ENCODE measurements at regions not wholly inside any gene's neighbourhood (a gene's known extent, or its start where the extent isn't known, plus 50 kb on each side); places are given as distances from the start of the nearest gene placed in this dataset.

- TF ChIP-seq TAF1 (IDR thresholded peaks at IDR 0.05; ENCODE audit: low read depth), result no peak
- TF ChIP-seq EGR1 (IDR thresholded peaks at IDR 0.05), result no peak
- TF ChIP-seq REST (IDR thresholded peaks at IDR 0.05; ENCODE audit: low read depth), result no peak
- TF ChIP-seq TCF12 (IDR thresholded peaks at IDR 0.05; ENCODE audit: low read depth), result no peak
Measured at GRCh38 chr11:92663539-92663938, 305.9 kb upstream of the MTNR1B start.

DNA sequence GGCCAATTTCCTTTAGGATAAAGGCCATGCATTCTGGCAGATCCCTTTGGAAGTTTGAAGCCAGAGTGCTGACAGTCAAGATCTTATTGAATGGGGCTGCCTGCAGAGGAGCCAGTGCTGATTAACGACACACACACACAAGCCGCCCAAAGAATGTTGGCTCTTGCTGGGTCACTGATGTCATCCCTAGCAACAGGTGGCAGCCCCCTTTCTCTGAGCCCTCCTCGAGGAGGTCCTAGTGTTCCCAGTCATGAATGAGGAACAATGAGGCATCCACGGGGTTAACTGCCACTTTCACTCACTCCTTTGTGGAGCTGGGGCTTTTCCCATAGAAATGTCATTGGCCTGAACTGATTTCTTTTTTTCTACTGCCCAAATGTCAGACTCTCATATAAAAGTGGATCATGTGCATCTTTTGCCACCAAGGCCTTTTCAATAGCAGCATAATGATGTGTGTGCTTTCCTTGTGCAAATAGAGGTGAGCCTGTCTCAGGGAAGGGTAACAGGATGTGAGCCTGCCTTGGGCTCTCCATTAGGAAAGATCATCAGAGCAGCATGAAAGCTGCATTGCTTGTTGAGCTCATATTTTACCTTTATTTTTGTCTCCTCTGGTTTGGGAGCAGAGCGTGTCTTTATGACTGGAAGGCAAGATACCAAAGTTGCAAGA is 301.8 kb upstream of the MTNR1B start:
- no peak for TF ChIP-seq CEBPB (IDR thresholded peaks at IDR 0.05)
- no peak for TF ChIP-seq YY1 (IDR thresholded peaks at IDR 0.05; ENCODE audit: low read depth)
- no peak for TF ChIP-seq CREB1 (IDR thresholded peaks at IDR 0.05; ENCODE audit: low read depth)
- TF ChIP-seq TEAD4 (IDR thresholded peaks at IDR 0.05), result no peak
- no peak for TF ChIP-seq NFIC (IDR thresholded peaks at IDR 0.05)
- no peak for TF ChIP-seq EP300 (IDR thresholded peaks at IDR 0.05; ENCODE audit: borderline replicate concordance)
- no peak for TF ChIP-seq FOXM1 (IDR thresholded peaks at IDR 0.05; ENCODE audit: borderline replicate concordance, low read depth)
- TF ChIP-seq EGR1 (IDR thresholded peaks at IDR 0.05), result no peak
- no peak for TF ChIP-seq RAD21 (IDR thresholded peaks at IDR 0.05; ENCODE audit: low read depth)

DNA sequence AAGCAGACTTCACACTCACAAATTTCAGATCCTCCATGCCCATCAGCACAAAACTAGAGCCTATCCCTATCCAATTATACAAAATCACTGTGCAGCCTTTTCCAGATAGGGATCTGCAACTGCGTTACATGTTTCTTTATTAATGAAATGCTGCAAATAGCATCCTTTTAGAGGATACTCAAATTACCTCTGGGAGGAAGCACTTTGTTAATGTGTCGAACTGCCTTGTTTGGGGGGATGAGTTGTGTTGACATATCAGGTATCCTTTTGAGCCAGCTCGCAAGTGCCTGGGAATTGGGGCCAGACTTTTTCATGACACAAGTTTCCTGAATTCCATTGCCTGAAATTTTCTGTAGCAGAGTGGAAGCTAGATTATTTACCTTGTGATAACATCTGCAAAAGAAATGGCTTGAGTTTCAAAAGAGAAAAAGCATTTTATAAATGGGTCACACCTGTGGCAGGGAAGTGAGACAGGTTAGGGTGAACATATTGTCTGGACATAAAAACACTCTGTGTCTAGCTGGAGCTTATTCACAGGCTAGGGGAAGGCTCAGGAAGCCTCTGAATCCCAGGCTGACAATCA is 299.1 kb upstream of the MTNR1B start:
- TF ChIP-seq CREB1 (IDR thresholded peaks at IDR 0.05; ENCODE audit: low read depth) (no peak), YY1 (IDR thresholded peaks at IDR 0.05; ENCODE audit: low read depth) (no peak), TEAD4 (IDR thresholded peaks at IDR 0.05) (no peak), TAF1 (IDR thresholded peaks at IDR 0.05; ENCODE audit: low read depth) (no peak)
- TF ChIP-seq, protein P1, sequence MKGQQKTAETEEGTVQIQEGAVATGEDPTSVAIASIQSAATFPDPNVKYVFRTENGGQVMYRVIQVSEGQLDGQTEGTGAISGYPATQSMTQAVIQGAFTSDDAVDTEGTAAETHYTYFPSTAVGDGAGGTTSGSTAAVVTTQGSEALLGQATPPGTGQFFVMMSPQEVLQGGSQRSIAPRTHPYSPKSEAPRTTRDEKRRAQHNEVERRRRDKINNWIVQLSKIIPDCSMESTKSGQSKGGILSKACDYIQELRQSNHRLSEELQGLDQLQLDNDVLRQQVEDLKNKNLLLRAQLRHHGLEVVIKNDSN (IDR thresholded peaks at IDR 0.05), result no peak

DNA sequence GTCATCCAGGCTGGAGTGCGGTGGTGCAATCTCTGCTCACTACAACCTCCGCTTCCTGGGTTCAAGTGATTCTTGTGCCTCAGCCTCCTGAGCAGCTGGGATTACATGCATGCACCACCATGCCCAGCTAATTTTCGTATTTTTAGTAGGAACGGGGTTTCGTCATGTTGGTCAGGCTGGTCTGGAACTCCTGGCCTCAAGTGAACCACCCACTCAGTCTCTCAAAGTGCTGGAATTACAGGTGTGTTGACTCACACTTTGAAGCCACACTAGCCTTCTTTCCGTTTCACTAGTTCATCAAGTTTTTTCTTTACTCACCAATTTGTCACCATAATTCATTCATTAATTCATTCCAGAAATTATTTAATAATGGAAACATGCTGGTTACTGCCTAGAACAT is 298.4 kb upstream of the MTNR1B start:
- TF ChIP-seq CREB1 (IDR thresholded peaks at IDR 0.05; ENCODE audit: low read depth) (no peak), YY1 (IDR thresholded peaks at IDR 0.05; ENCODE audit: low read depth) (no peak), NFIC (IDR thresholded peaks at IDR 0.05) (no peak), TEAD4 (IDR thresholded peaks at IDR 0.05) (no peak)

GRCh38 chr11:92675303-92675702 is 294.1 kb upstream of the MTNR1B start:
- TF ChIP-seq RAD21 (IDR thresholded peaks at IDR 0.05; ENCODE audit: low read depth) (no peak), REST (IDR thresholded peaks at IDR 0.05; ENCODE audit: low read depth) (no peak), NFIC (IDR thresholded peaks at IDR 0.05) (no peak), TAF1 (IDR thresholded peaks at IDR 0.05; ENCODE audit: low read depth) (no peak), EGR1 (IDR thresholded peaks at IDR 0.05) (no peak), CEBPB (IDR thresholded peaks at IDR 0.05) (no peak)

- TF ChIP-seq TAF1 (IDR thresholded peaks at IDR 0.05; ENCODE audit: low read depth), result no peak
- TF ChIP-seq EGR1 (IDR thresholded peaks at IDR 0.05), result no peak
- TF ChIP-seq EP300 (IDR thresholded peaks at IDR 0.05; ENCODE audit: borderline replicate concordance), result no peak
- no peak for TF ChIP-seq NFIC (IDR thresholded peaks at IDR 0.05)
- TF ChIP-seq, protein P1 (IDR thresholded peaks at IDR 0.05), result no peak
- TF ChIP-seq MAX (IDR thresholded peaks at IDR 0.05), result no peak
- TF ChIP-seq CREB1 (IDR thresholded peaks at IDR 0.05; ENCODE audit: low read depth), result no peak
- TF ChIP-seq REST (IDR thresholded peaks at IDR 0.05; ENCODE audit: low read depth), result no peak
- no peak for TF ChIP-seq TCF12 (IDR thresholded peaks at IDR 0.05; ENCODE audit: low read depth)
- TF ChIP-seq FOXM1 (IDR thresholded peaks at IDR 0.05; ENCODE audit: borderline replicate concordance, low read depth), result no peak
- no peak for TF ChIP-seq TEAD4 (IDR thresholded peaks at IDR 0.05)
- no peak for TF ChIP-seq ZBTB7A (IDR thresholded peaks at IDR 0.05; ENCODE audit: low read depth)
- no peak for TF ChIP-seq YY1 (IDR thresholded peaks at IDR 0.05; ENCODE audit: low read depth)
- no peak for TF ChIP-seq RAD21 (IDR thresholded peaks at IDR 0.05; ENCODE audit: low read depth)
- no peak for TF ChIP-seq CEBPB (IDR thresholded peaks at IDR 0.05)
Measured at GRCh38 chr11:92675810-92676209, 293.6 kb upstream of the MTNR1B start.
